Liver (tissue), 8 donors: ENCODE measurements at regions not wholly inside any gene's neighbourhood (a gene's known extent, or its start where the extent isn't known, plus 50 kb on each side); places are given as distances from the start of the nearest gene placed in this dataset.

Experiments
- DNase-seq: peaks from one replicate; pipeline ENCODE4 v3.0.0-alpha.2; 2017; ENCODE audit warnings: low spot score
- H3K27ac ChIP-seq, 2 donors: one replicate each; pipeline ENCODE4 v1.7.0; 2013; ENCODE audit warnings: inconsistent platforms in 2 of 2, low read length in 2 of 2, control low read depth in 1 of 2, low read depth in 1 of 2, mild to moderate bottlenecking in 1 of 2
- H3K27me3 ChIP-seq, 4 donors: one replicate each; pipeline versions ENCODE4 v1.6.1 to v1.7.0; 2013; ENCODE audit warnings: low read length in 3 of 4, inconsistent platforms in 1 of 4, mild to moderate bottlenecking in 1 of 4, moderate library complexity in 1 of 4; ENCODE audit not compliant: control insufficient read depth in 4 of 4, insufficient read depth in 4 of 4
- H3K36me3 ChIP-seq, 4 donors: one replicate each; pipeline versions ENCODE4 v1.6.1 to v1.7.0; 2013; ENCODE audit warnings: low read length in 3 of 4, mild to moderate bottlenecking in 3 of 4, low read depth in 1 of 4, moderate library complexity in 1 of 4; ENCODE audit not compliant: control insufficient read depth in 4 of 4, insufficient read depth in 3 of 4
- H3K4me1 ChIP-seq, 4 donors: one replicate each; pipeline versions ENCODE4 v1.6.1 to v1.7.0; 2013; ENCODE audit warnings: low read length in 3 of 4, mild to moderate bottlenecking in 3 of 4, moderate library complexity in 1 of 4; ENCODE audit not compliant: control insufficient read depth in 4 of 4, insufficient read depth in 4 of 4
- H3K4me3 ChIP-seq, 3 donors: one replicate each; pipeline versions ENCODE4 v1.6.1 to v1.7.0; 2013; ENCODE audit warnings: low read length in 3 of 3, control low read depth in 1 of 3, low read depth in 1 of 3, mild to moderate bottlenecking in 1 of 3
- H3K9ac ChIP-seq, 2 donors: one replicate each; pipeline ENCODE4 v1.7.0; 2013; ENCODE audit warnings: low read length in 2 of 2, mild to moderate bottlenecking in 2 of 2, moderate library complexity in 2 of 2, control low read depth in 1 of 2, low read depth in 1 of 2
- H3K9me3 ChIP-seq, 4 donors: one replicate each; pipeline versions ENCODE4 v1.6.1 to v1.7.0; 2013; ENCODE audit warnings: low read length in 3 of 4; ENCODE audit not compliant: control insufficient read depth in 4 of 4
- EGR1 ChIP-seq, 2 donors: IDR thresholded peaks; 2 replicates each; pipeline ENCODE4 v1.6.1; 2016 to 2018; ENCODE audit warnings: antibody characterized with exemption in 2 of 2, low read depth in 2 of 2
- FOXA1 ChIP-seq: IDR thresholded peaks from 2 replicates; pipeline ENCODE4 v1.6.1; 2016; ENCODE audit warnings: antibody characterized with exemption
- FOXA2 ChIP-seq: IDR thresholded peaks from 2 replicates; pipeline ENCODE4 v1.6.1; 2016; ENCODE audit warnings: antibody characterized with exemption
- GABPA ChIP-seq, 2 donors: IDR thresholded peaks in 1 of 2; conservative IDR thresholded peaks in 1 of 2; 2 replicates each; pipeline ENCODE4 v1.6.1; 2016; ENCODE audit warnings: antibody characterized with exemption in 2 of 2, mild to moderate bottlenecking in 1 of 2, moderate library complexity in 1 of 2
- HNF4A ChIP-seq, 2 donors: conservative IDR thresholded peaks; 2 replicates each; pipeline ENCODE4 v1.6.1; 2016; ENCODE audit warnings: antibody characterized with exemption in 2 of 2, mild to moderate bottlenecking in 2 of 2
- HNF4G ChIP-seq: IDR thresholded peaks from 2 replicates; pipeline ENCODE4 v1.6.1; 2016; ENCODE audit warnings: antibody characterized with exemption
- JUND ChIP-seq, 2 donors: IDR thresholded peaks; 2 replicates each; pipeline ENCODE4 v1.6.1; 2016; ENCODE audit warnings: antibody characterized with exemption in 2 of 2
- NR2F2 ChIP-seq: IDR thresholded peaks from 2 replicates; pipeline ENCODE4 v1.6.1; 2016; ENCODE audit warnings: antibody characterized with exemption
- RAD21 ChIP-seq, 2 donors: IDR thresholded peaks; 2 replicates each; pipeline ENCODE4 v1.6.1; 2016; ENCODE audit warnings: antibody characterized with exemption in 2 of 2, mild to moderate bottlenecking in 2 of 2
- RXRA ChIP-seq, 2 donors: IDR thresholded peaks; 2 replicates each; pipeline ENCODE4 v1.6.1; 2017 to 2018; ENCODE audit warnings: antibody characterized with exemption in 2 of 2, mild to moderate bottlenecking in 1 of 2
- SP1 ChIP-seq: IDR thresholded peaks from 2 replicates; pipeline ENCODE4 v1.6.1; 2018; ENCODE audit warnings: antibody characterized with exemption, mild to moderate bottlenecking
- TAF1 ChIP-seq: conservative IDR thresholded peaks from 2 replicates; pipeline ENCODE4 v1.6.1; 2016; ENCODE audit warnings: antibody characterized with exemption, mild to moderate bottlenecking
- YY1 ChIP-seq: IDR thresholded peaks from 2 replicates; pipeline ENCODE4 v1.6.1; 2016; ENCODE audit warnings: antibody characterized with exemption, mild to moderate bottlenecking
- WGBS: extraction: QIAGEN DNeasy Blood & Tissue Kit; methylation state at CpG from one replicate; pipeline ENCODE4 v1.1.7; 2013; 5-methylcytosine and 5-hydroxymethylcytosine counted together
- TF ChIP-seq, protein P1 (sequence below): fragments of 150-350 bp; IDR thresholded peaks from 2 replicates; pipeline ENCODE4 v1.5.1; 2017; ENCODE audit warnings: improper control_type of control experiment, low read depth, low read length; ENCODE audit not compliant: missing input control
- TF ChIP-seq, protein P2 (sequence below): IDR thresholded peaks from 2 replicates; pipeline ENCODE4 v1.6.1; 2016; ENCODE audit warnings: antibody characterized with exemption
- TF ChIP-seq, protein P3 (sequence below): IDR thresholded peaks from 2 replicates; pipeline ENCODE4 v1.6.1; 2016; ENCODE audit warnings: antibody characterized with exemption
- TF ChIP-seq, protein P4 (sequence below): IDR thresholded peaks from 2 replicates; pipeline ENCODE4 v1.6.1; 2016; ENCODE audit warnings: antibody characterized with exemption
- TF ChIP-seq, protein P5 (sequence below): IDR thresholded peaks from 2 replicates; pipeline ENCODE4 v1.6.1; 2016; ENCODE audit warnings: antibody characterized with exemption, mild to moderate bottlenecking
- donor health status: healthy.
- donor health status: healthy.
- donor health status: healthy.
- donor health status: healthy.
- donor health status: healthy.

DNA sequence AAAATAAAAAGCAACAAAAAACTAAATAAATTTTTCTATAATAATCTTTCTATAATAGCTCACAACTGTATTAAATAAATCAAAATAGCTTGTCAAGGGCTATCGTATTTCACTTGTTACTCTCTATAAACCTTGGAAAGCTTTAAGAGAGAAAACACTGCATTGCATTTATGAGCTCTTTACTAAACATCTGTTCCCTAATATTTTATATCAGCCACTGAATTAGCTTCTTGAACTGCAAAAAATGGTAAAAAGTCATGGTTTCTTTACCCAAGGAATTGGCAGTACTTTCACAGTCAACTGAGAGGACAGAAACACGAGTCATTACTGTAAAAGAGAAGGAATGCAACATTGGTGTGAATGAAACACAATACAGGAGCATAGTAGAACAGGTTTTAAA lies 671.2 kb downstream of the PCDH18 start:
- Histone ChIP-seq H3K27ac (no peak overlapping the region), H3K27me3 (no peaks in the 10 kb centered on the region), H3K36me3 (no peaks in the 10 kb centered on the region), H3K9ac (no peak overlapping the region), H3K4me3 (no peak overlapping the region), H3K4me1 (peaks cover 0 to 4% (median 0%) of the 10 kb centered on the region in 4 donors), H3K9me3 (no peaks in the 10 kb centered on the region)
- TF ChIP-seq EGR1 (IDR thresholded peaks at IDR 0.05; ENCODE audit: low read depth in 2 of 2) = no peak
- TF ChIP-seq RXRA (IDR thresholded peaks at IDR 0.05) = no peak
- TF ChIP-seq GABPA (IDR thresholded peaks at IDR 0.05 in 1 of 2, conservative IDR thresholded peaks at IDR 0.05 in 1 of 2) = no peak
- TF ChIP-seq HNF4A (conservative IDR thresholded peaks at IDR 0.05) = no peak
- TF ChIP-seq, protein P1, sequence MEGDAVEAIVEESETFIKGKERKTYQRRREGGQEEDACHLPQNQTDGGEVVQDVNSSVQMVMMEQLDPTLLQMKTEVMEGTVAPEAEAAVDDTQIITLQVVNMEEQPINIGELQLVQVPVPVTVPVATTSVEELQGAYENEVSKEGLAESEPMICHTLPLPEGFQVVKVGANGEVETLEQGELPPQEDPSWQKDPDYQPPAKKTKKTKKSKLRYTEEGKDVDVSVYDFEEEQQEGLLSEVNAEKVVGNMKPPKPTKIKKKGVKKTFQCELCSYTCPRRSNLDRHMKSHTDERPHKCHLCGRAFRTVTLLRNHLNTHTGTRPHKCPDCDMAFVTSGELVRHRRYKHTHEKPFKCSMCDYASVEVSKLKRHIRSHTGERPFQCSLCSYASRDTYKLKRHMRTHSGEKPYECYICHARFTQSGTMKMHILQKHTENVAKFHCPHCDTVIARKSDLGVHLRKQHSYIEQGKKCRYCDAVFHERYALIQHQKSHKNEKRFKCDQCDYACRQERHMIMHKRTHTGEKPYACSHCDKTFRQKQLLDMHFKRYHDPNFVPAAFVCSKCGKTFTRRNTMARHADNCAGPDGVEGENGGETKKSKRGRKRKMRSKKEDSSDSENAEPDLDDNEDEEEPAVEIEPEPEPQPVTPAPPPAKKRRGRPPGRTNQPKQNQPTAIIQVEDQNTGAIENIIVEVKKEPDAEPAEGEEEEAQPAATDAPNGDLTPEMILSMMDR = no peak
- TF ChIP-seq JUND (IDR thresholded peaks at IDR 0.05) = no peak
- TF ChIP-seq, protein P2, sequence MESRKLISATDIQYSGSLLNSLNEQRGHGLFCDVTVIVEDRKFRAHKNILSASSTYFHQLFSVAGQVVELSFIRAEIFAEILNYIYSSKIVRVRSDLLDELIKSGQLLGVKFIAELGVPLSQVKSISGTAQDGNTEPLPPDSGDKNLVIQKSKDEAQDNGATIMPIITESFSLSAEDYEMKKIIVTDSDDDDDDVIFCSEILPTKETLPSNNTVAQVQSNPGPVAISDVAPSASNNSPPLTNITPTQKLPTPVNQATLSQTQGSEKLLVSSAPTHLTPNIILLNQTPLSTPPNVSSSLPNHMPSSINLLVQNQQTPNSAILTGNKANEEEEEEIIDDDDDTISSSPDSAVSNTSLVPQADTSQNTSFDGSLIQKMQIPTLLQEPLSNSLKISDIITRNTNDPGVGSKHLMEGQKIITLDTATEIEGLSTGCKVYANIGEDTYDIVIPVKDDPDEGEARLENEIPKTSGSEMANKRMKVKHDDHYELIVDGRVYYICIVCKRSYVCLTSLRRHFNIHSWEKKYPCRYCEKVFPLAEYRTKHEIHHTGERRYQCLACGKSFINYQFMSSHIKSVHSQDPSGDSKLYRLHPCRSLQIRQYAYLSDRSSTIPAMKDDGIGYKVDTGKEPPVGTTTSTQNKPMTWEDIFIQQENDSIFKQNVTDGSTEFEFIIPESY = no peak
- TF ChIP-seq TAF1 = no peak
- no peak for TF ChIP-seq RAD21 (IDR thresholded peaks at IDR 0.05)
- TF ChIP-seq SP1 = no peak
- no peak for TF ChIP-seq FOXA2
- TF ChIP-seq, protein P3, sequence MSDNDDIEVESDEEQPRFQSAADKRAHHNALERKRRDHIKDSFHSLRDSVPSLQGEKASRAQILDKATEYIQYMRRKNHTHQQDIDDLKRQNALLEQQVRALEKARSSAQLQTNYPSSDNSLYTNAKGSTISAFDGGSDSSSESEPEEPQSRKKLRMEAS = no peak
- TF ChIP-seq YY1 = no peak
- TF ChIP-seq NR2F2 = no peak
- TF ChIP-seq, protein P4, sequence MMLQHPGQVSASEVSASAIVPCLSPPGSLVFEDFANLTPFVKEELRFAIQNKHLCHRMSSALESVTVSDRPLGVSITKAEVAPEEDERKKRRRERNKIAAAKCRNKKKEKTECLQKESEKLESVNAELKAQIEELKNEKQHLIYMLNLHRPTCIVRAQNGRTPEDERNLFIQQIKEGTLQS = no peak
- TF ChIP-seq HNF4G = no peak
- DNase-seq = no peak
- WGBS = 69% methylated on average over 2 of the region's 2 CpGs

DNA sequence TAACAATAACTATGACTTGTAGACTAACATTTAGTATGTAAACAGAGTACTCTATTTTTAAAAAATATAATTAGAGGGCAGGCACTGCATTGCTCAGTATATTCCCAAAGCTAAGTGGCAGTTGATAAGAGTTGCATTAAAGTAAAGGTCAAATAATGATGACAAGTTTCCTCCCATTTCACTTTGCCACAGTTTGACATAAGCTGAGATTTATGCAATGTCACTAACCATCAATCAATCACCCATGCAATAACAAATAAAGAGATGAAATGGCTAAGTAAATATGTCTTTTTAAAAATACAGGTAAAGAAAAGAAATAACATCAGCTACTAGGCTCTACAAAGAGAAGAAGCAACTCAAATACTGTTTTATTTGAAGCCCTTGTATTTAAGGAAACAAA lies 673.4 kb downstream of the PCDH18 start:
- TF ChIP-seq NR2F2 (no peak), SP1 (no peak), RAD21 (IDR thresholded peaks at IDR 0.05) (no peak), HNF4G (no peak), YY1 (no peak), RXRA (IDR thresholded peaks at IDR 0.05) (no peak), GABPA (IDR thresholded peaks at IDR 0.05 in 1 of 2, conservative IDR thresholded peaks at IDR 0.05 in 1 of 2) (no peak), EGR1 (IDR thresholded peaks at IDR 0.05; ENCODE audit: low read depth in 2 of 2) (no peak), FOXA1 (no peak)
- TF ChIP-seq, protein P5, sequence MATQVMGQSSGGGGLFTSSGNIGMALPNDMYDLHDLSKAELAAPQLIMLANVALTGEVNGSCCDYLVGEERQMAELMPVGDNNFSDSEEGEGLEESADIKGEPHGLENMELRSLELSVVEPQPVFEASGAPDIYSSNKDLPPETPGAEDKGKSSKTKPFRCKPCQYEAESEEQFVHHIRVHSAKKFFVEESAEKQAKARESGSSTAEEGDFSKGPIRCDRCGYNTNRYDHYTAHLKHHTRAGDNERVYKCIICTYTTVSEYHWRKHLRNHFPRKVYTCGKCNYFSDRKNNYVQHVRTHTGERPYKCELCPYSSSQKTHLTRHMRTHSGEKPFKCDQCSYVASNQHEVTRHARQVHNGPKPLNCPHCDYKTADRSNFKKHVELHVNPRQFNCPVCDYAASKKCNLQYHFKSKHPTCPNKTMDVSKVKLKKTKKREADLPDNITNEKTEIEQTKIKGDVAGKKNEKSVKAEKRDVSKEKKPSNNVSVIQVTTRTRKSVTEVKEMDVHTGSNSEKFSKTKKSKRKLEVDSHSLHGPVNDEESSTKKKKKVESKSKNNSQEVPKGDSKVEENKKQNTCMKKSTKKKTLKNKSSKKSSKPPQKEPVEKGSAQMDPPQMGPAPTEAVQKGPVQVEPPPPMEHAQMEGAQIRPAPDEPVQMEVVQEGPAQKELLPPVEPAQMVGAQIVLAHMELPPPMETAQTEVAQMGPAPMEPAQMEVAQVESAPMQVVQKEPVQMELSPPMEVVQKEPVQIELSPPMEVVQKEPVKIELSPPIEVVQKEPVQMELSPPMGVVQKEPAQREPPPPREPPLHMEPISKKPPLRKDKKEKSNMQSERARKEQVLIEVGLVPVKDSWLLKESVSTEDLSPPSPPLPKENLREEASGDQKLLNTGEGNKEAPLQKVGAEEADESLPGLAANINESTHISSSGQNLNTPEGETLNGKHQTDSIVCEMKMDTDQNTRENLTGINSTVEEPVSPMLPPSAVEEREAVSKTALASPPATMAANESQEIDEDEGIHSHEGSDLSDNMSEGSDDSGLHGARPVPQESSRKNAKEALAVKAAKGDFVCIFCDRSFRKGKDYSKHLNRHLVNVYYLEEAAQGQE = no peak
- TF ChIP-seq, protein P1 = no peak
- Histone ChIP-seq H3K27me3 (no peaks in the 10 kb centered on the region), H3K36me3 (no peaks in the 10 kb centered on the region), H3K4me3 (no peak overlapping the region), H3K27ac (no peak overlapping the region), H3K4me1 (no peaks in the 10 kb centered on the region), H3K9me3 (no peaks in the 10 kb centered on the region), H3K9ac (no peak overlapping the region)
- DNase-seq = no peak
